Thyroid gland (tissue), 4 donors: ENCODE measurements at regions not wholly inside any gene's neighbourhood (a gene's known extent, or its start where the extent isn't known, plus 50 kb on each side); places are given as distances from the start of the nearest gene placed in this dataset.

Source experiments
- CTCF ChIP-seq, 6 experiments: fragments of 200-600 bp in 3 of 6; fragments of 450-650 bp in 3 of 6; sonication (generic) in 3 of 6; IDR thresholded peaks; one replicate each; pipeline ENCODE4 v1.5.1; 2016 to 2019; ENCODE audit warnings: antibody characterized with exemption in 6 of 6, mild to moderate bottlenecking in 2 of 6, inconsistent platforms in 1 of 6, moderate library complexity in 1 of 6
- POLR2A ChIP-seq, 2 donors: fragments of 450-650 bp; IDR thresholded peaks; one replicate each; pipeline ENCODE4 v1.6.1; 2017; ENCODE audit warnings: antibody characterized with exemption in 2 of 2, mild to moderate bottlenecking in 2 of 2, moderate library complexity in 1 of 2

- no peak for TF ChIP-seq CTCF (IDR thresholded peaks at IDR 0.05)
- no peak for TF ChIP-seq POLR2A (IDR thresholded peaks at IDR 0.05)
Observed at GRCh38 chr1:245051349-245052221, 103.2 kb upstream of the KIF26B start.
